ENCODE measurements at regions not wholly inside any gene's neighbourhood (a gene's known extent, or its start where the extent isn't known, plus 50 kb on each side); places are given as distances from the start of the nearest gene placed in this dataset.

DNA sequence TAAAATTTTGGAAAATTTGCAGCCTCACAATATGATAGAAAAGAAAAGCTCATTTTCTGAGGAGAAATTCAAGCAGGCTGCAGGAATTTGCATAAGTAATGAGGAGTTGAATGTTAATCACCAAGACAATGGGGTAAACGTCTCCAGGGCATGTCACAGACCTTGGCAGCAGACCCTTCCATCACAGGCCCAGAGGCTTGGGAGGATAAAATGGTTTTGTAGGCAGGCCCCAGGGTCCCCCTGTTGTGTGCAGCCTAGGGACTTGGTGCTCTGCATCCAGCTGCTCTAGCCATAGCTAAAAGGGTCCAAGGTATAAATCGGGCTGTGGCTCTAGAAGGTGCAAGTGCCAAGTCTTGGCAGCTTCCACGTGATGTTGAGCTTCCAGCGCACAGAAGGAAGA lies 112.2 kb upstream of the FMN2 start:
- TF ChIP-seq CTCF (IDR thresholded peaks at IDR 0.05; ENCODE audit: low read depth, low read length) (no peak), EZH2phosphoT487 (IDR thresholded peaks at IDR 0.05; ENCODE audit: low read depth) (no peak)
